Endothelial cell of umbilical vein (primary cell): ENCODE measurements at regions not wholly inside any gene's neighbourhood (a gene's known extent, or its start where the extent isn't known, plus 50 kb on each side); places are given as distances from the start of the nearest gene placed in this dataset.

Source experiments
- EZH2 ChIP-seq: IDR thresholded peaks from 2 replicates; pipeline ENCODE4 v1.6.1; 2012; ENCODE audit warnings: borderline replicate concordance, low read depth, mild to moderate bottlenecking, moderate library complexity, low read length, inconsistent platforms; ENCODE audit not compliant: severe bottlenecking
- TF ChIP-seq, protein P1 (sequence below), 2 donors: IDR thresholded peaks; 1 replicate in 1 of 2; 2 replicates in 1 of 2; pipeline ENCODE4 v1.5.1; 2011; ENCODE audit warnings: low read length in 2 of 2, mild to moderate bottlenecking in 2 of 2, moderate library complexity in 2 of 2, control low read depth in 1 of 2, inconsistent platforms in 1 of 2, low read depth in 1 of 2; ENCODE audit not compliant: insufficient read depth in 1 of 2; ENCODE audit errors: extremely low read depth in 1 of 2

GRCh38 chr5:173696216-173696615 is 79.8 kb upstream of the BOD1 start:
- TF ChIP-seq, protein P1, sequence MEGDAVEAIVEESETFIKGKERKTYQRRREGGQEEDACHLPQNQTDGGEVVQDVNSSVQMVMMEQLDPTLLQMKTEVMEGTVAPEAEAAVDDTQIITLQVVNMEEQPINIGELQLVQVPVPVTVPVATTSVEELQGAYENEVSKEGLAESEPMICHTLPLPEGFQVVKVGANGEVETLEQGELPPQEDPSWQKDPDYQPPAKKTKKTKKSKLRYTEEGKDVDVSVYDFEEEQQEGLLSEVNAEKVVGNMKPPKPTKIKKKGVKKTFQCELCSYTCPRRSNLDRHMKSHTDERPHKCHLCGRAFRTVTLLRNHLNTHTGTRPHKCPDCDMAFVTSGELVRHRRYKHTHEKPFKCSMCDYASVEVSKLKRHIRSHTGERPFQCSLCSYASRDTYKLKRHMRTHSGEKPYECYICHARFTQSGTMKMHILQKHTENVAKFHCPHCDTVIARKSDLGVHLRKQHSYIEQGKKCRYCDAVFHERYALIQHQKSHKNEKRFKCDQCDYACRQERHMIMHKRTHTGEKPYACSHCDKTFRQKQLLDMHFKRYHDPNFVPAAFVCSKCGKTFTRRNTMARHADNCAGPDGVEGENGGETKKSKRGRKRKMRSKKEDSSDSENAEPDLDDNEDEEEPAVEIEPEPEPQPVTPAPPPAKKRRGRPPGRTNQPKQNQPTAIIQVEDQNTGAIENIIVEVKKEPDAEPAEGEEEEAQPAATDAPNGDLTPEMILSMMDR (IDR thresholded peaks at IDR 0.05; ENCODE audit: extremely low read depth in 1 of 2, insufficient read depth in 1 of 2, low read depth in 1 of 2, low read length in 2 of 2), result no peak
- no peak for TF ChIP-seq EZH2
